Glomerular visceral epithelial cell (primary cell): ENCODE measurements at regions not wholly inside any gene's neighbourhood (a gene's known extent, or its start where the extent isn't known, plus 50 kb on each side); places are given as distances from the start of the nearest gene placed in this dataset.

Experiments
- DNase-seq: peaks from one replicate; pipeline ENCODE4 v3.0.0-alpha.2; 2016; ENCODE audit errors: extremely low spot score

- DNase-seq = no peak
Observed at GRCh38 chr7:130929896-130930659, 196.1 kb upstream of the KLF14 start.

- DNase-seq = no peak
Observed at GRCh38 chr7:130930681-130931080, 196.7 kb upstream of the KLF14 start.

GRCh38 chr7:130931423-130931822 is 197.4 kb upstream of the KLF14 start:
- no peak for DNase-seq

GRCh38 chr7:130932088-130932487 is 198.1 kb upstream of the KLF14 start:
- DNase-seq = no peak

- DNase-seq = no peak
Observed at GRCh38 chr7:130932667-130933432, 198.8 kb upstream of the KLF14 start.

- DNase-seq = no peak
Observed at GRCh38 chr7:130933919-130934318, 199.9 kb upstream of the KLF14 start.

- no peak for DNase-seq
Observed at GRCh38 chr7:130935564-130936157, 201.7 kb upstream of the KLF14 start.

- DNase-seq = no peak
Observed at GRCh38 chr7:130936202-130936931, 202.4 kb upstream of the KLF14 start.

GRCh38 chr7:130937016-130937415 is 203.0 kb upstream of the KLF14 start:
- DNase-seq = no peak

GRCh38 chr7:130937830-130938229 is 203.8 kb upstream of the KLF14 start:
- DNase-seq = no peak

GRCh38 chr7:130938661-130939060 is 204.7 kb upstream of the KLF14 start:
- no peak for DNase-seq

GRCh38 chr7:130939321-130940095 is 205.5 kb upstream of the KLF14 start:
- DNase-seq = no peak

- no peak for DNase-seq
Observed at GRCh38 chr7:130940326-130940725, 206.3 kb upstream of the KLF14 start.

GRCh38 chr7:130940907-130941306 is 206.9 kb upstream of the KLF14 start:
- DNase-seq = no peak

GRCh38 chr7:130941322-130942210 is 207.6 kb upstream of the KLF14 start:
- peak; percentile 75 for DNase-seq

GRCh38 chr7:130942211-130942964 is 208.4 kb upstream of the KLF14 start:
- DNase-seq = peak; percentile 68

GRCh38 chr7:130943336-130943901 is 209.4 kb upstream of the KLF14 start:
- peak; percentile 38 for DNase-seq

- no peak for DNase-seq
Observed at GRCh38 chr7:130943981-130944380, 210.0 kb upstream of the KLF14 start.

- no peak for DNase-seq
Observed at GRCh38 chr7:130944997-130945396, 211.0 kb upstream of the KLF14 start.
